IMR-90 (cell line): ENCODE measurements at regions not wholly inside any gene's neighbourhood (a gene's known extent, or its start where the extent isn't known, plus 50 kb on each side); places are given as distances from the start of the nearest gene placed in this dataset.
A peak's percentile ranks its signal among the peaks of the same experiment; 100 is the strongest.

ENCODE experiments used
- ATAC-seq: fragments of 200-7000 bp; cut with Tn5 transposase; 2 replicates; pipeline ENCODE4 v1.9.1; 2020; ENCODE audit warnings: low read depth, mild to moderate bottlenecking, moderate library complexity
- BruUV-seq: library from RNA; stranded (reverse); fragments of 400-500 nt; replicated peaks from 2 replicates; lab custom pipeline; 2021; lab: Mats Ljungman, UMichigan
- CTCF ChIA-PET: fragments of 300-600 bp; formaldehyde crosslinking; extraction: SDS; loops from one replicate; lab custom pipeline; 2021; ENCODE audit warnings: antibody characterized with exemption; lab: Yijun Ruan, JAX
- POLR2A ChIA-PET: fragments of 300-600 bp; sonication (Branson Sonifier 250); formaldehyde crosslinking; loops from one replicate; lab custom pipeline; 2022; ENCODE audit warnings: antibody characterized with exemption; ENCODE audit not compliant: unreplicated experiment; lab: Charles Lee
- DNase-seq: peaks from one replicate; pipeline ENCODE4 v3.0.0; 2013
- H2AFZ ChIP-seq: replicated peaks from 2 replicates; pipeline ENCODE3; 2013; ENCODE audit warnings: low read length, mild to moderate bottlenecking; ENCODE audit not compliant: poor library complexity
- H2AK5ac ChIP-seq: 2 replicates; pipeline ENCODE4 v1.6.1; 2013; ENCODE audit warnings: low read depth, low read length, inconsistent platforms
- H2AK9ac ChIP-seq: replicated peaks from 2 replicates; pipeline ENCODE3; 2013; ENCODE audit warnings: mild to moderate bottlenecking, low read depth, low read length, moderate library complexity; ENCODE audit not compliant: poor library complexity
- H2BK120ac ChIP-seq: 2 replicates; pipeline ENCODE4 v1.6.1; 2013; ENCODE audit warnings: low read depth, low read length, inconsistent platforms
- H2BK15ac ChIP-seq: 3 replicates; pipeline ENCODE4 v1.6.1; 2013; ENCODE audit warnings: low read depth, low read length, inconsistent platforms
- H2BK20ac ChIP-seq: 2 replicates; pipeline ENCODE4 v1.6.1; 2013; ENCODE audit warnings: low read depth, mild to moderate bottlenecking, inconsistent platforms, low read length, moderate library complexity
- H2BK5ac ChIP-seq: 2 replicates; pipeline ENCODE4 v1.6.1; 2013; ENCODE audit warnings: mild to moderate bottlenecking, low read depth, low read length, inconsistent platforms; ENCODE audit not compliant: poor library complexity, severe bottlenecking
- H3K14ac ChIP-seq: replicated peaks from 2 replicates; pipeline ENCODE4 v1.6.1; 2013; ENCODE audit warnings: low read depth, low read length, inconsistent platforms
- H3K18ac ChIP-seq: 2 replicates; pipeline ENCODE4 v1.6.1; 2013; ENCODE audit warnings: low read depth, low read length, control low read depth
- H3K23ac ChIP-seq: 2 replicates; pipeline ENCODE4 v1.6.1; 2013; ENCODE audit warnings: low read depth, low read length, inconsistent platforms
- H3K27ac ChIP-seq: 2 replicates; pipeline ENCODE4 v1.5.1; 2013; ENCODE audit warnings: mild to moderate bottlenecking, control low read depth, low read length; ENCODE audit not compliant: insufficient read depth
- H3K27me3 ChIP-seq: 2 replicates; pipeline ENCODE4 v1.6.1; 2013; ENCODE audit warnings: low read length; ENCODE audit not compliant: control insufficient read depth, insufficient read depth
- H3K36me3 ChIP-seq: 2 replicates; pipeline ENCODE4 v1.6.1; 2013; ENCODE audit warnings: low read length, mixed read lengths; ENCODE audit not compliant: control insufficient read depth, insufficient read depth
- H3K4ac ChIP-seq: 2 replicates; pipeline ENCODE4 v1.6.1; 2013; ENCODE audit warnings: low read depth, low read length, inconsistent platforms
- H3K4me1 ChIP-seq: 2 replicates; pipeline ENCODE4 v1.6.1; 2013; ENCODE audit warnings: low read length, mixed read lengths; ENCODE audit not compliant: control insufficient read depth, insufficient read depth
- H3K4me2 ChIP-seq: 2 replicates; pipeline ENCODE4 v1.6.1; 2013; ENCODE audit warnings: low read depth, mild to moderate bottlenecking, control low read depth, low read length, moderate library complexity
- H3K4me3 ChIP-seq: 2 replicates; pipeline ENCODE4 v1.5.1; 2013; ENCODE audit warnings: low read depth, mild to moderate bottlenecking, control low read depth, low read length, moderate library complexity; ENCODE audit not compliant: insufficient read depth
- H3K56ac ChIP-seq: 2 replicates; pipeline ENCODE4 v1.6.1; 2013; ENCODE audit warnings: low read length, inconsistent platforms; ENCODE audit not compliant: insufficient read depth; ENCODE audit errors: extremely low read depth
- H3K79me1 ChIP-seq, 2 experiments: 2 replicates each; pipeline ENCODE4 v1.6.1; 2013; ENCODE audit warnings: low read length in 2 of 2, inconsistent platforms in 1 of 2, low read depth in 1 of 2
- H3K9ac ChIP-seq: 2 replicates; pipeline ENCODE4 v1.6.1; 2013; ENCODE audit warnings: low read depth, low read length, control low read depth
- H3K9me1 ChIP-seq: 2 replicates; pipeline ENCODE4 v1.6.1; 2013; ENCODE audit warnings: low read length, inconsistent platforms; ENCODE audit not compliant: insufficient read depth
- H3K9me3 ChIP-seq: 2 replicates; pipeline ENCODE4 v1.6.1; 2013; ENCODE audit warnings: low read length; ENCODE audit not compliant: control insufficient read depth, insufficient read depth
- H4K20me1 ChIP-seq: 2 replicates; pipeline ENCODE4 v1.6.1; 2013; ENCODE audit warnings: low read length, inconsistent platforms; ENCODE audit not compliant: insufficient read depth
- H4K5ac ChIP-seq: 2 replicates; pipeline ENCODE4 v1.6.1; 2013; ENCODE audit warnings: mild to moderate bottlenecking, low read depth, low read length, control low read depth
- H4K8ac ChIP-seq, 2 experiments: 2 replicates each; pipeline ENCODE4 v1.6.1; 2013; ENCODE audit warnings: low read depth in 2 of 2, low read length in 2 of 2, control low read depth in 1 of 2, inconsistent platforms in 1 of 2
- H4K91ac ChIP-seq: 2 replicates; pipeline ENCODE4 v1.6.1; 2013; ENCODE audit warnings: low read depth, low read length, inconsistent platforms; ENCODE audit not compliant: insufficient read depth
- BHLHE40 ChIP-seq: fragments of 150-350 bp; IDR thresholded peaks from 2 replicates; pipeline ENCODE4 v1.6.1; 2016; ENCODE audit warnings: mild to moderate bottlenecking, low read depth, low read length
- CHD1 ChIP-seq: IDR thresholded peaks from 2 replicates; pipeline ENCODE4 v1.6.1; 2012; ENCODE audit warnings: low read depth, low read length, improper control_type of control experiment
- ELK1 ChIP-seq: fragments of 150-350 bp; IDR thresholded peaks from 2 replicates; pipeline ENCODE4 v1.6.1; 2016; ENCODE audit warnings: low read depth, mild to moderate bottlenecking, low read length, moderate library complexity, borderline replicate concordance
- FOS ChIP-seq: fragments of 150-350 bp; IDR thresholded peaks from 2 replicates; pipeline ENCODE4 v1.6.1; 2016; ENCODE audit warnings: low read depth, low read length
- MAFK ChIP-seq: IDR thresholded peaks from 2 replicates; pipeline ENCODE4 v1.6.1; 2012; ENCODE audit warnings: low read depth, low read length, improper control_type of control experiment
- MAZ ChIP-seq: IDR thresholded peaks from 2 replicates; pipeline ENCODE4 v1.6.1; 2012; ENCODE audit warnings: low read depth, mild to moderate bottlenecking, low read length, improper control_type of control experiment, moderate library complexity, borderline replicate concordance
- POLR2A ChIP-seq: IDR thresholded peaks from 2 replicates; pipeline ENCODE4 v1.6.1; 2012; ENCODE audit warnings: mild to moderate bottlenecking, low read depth, low read length
- RAD21 ChIP-seq: IDR thresholded peaks from 2 replicates; pipeline ENCODE4 v1.6.1; 2012; ENCODE audit warnings: low read length, improper control_type of control experiment
- RCOR1 ChIP-seq: IDR thresholded peaks from 2 replicates; pipeline ENCODE4 v1.6.1; 2012; ENCODE audit warnings: mild to moderate bottlenecking, low read length, improper control_type of control experiment; ENCODE audit not compliant: insufficient replicate concordance
- RFX5 ChIP-seq: IDR thresholded peaks from 2 replicates; pipeline ENCODE4 v1.8.0; 2012; ENCODE audit warnings: low read depth, mild to moderate bottlenecking, low read length, moderate library complexity
- SMC3 ChIP-seq: fragments of 150-350 bp; IDR thresholded peaks from 2 replicates; pipeline ENCODE4 v1.6.1; 2016; ENCODE audit warnings: low read depth, mild to moderate bottlenecking, antibody characterized with exemption, low read length, moderate library complexity
- USF2 ChIP-seq: fragments of 150-350 bp; IDR thresholded peaks from 2 replicates; pipeline ENCODE4 v1.6.1; 2017; ENCODE audit warnings: mild to moderate bottlenecking, antibody characterized with exemption, low read length, low read depth
- WGBS, 2 experiments: methylation state at CpG; one replicate each; pipeline versions ENCODE4 v1.1.5 to v1.1.7; 2013; ENCODE audit warnings: missing lambda C conversion rate in 2 of 2; ENCODE audit not compliant: insufficient read length in 1 of 2; ENCODE audit errors: extremely low coverage in 2 of 2; 5-methylcytosine and 5-hydroxymethylcytosine counted together
- dilution Hi-C: fragments of 300-500 bp; cut with HindIII; formaldehyde crosslinking; loops from one replicate; pipeline ENCODE4 v1.14.3; 2018; ENCODE audit warnings: low sequenced_read_pairs; ENCODE audit not compliant: unreplicated experiment
- in situ Hi-C: fragments of 300-500 bp; cut with MboI; formaldehyde crosslinking; loops from 3 replicates; pipeline ENCODE4 v1.14.3; 2019; ENCODE audit warnings: low sequenced_read_pairs, inconsistent platforms, mixed read lengths
- intact Hi-C: fragments of 100-400 bp; cut with micrococcal nuclease; formaldehyde crosslinking; loops from 2 replicates; pipeline ENCODE4 v1.10.0; 2022

GRCh38 chr12:76697849-76698248 is 66.1 kb upstream of the ZDHHC17 start:
- H3K36me3 ChIP-seq, result no peaks in the 10 kb centered on the region
- peaks cover 4% of the 10 kb centered on the region for H3K4me1 ChIP-seq
- no peak for DNase-seq
- dilution Hi-C loops, result no loop called here
- POLR2A ChIA-PET, result no interaction called here
- H2BK15ac ChIP-seq, result no peak overlapping the region
- intact Hi-C loops, result no loop called here
- CTCF ChIA-PET, result no interaction called here
- H2BK120ac ChIP-seq, result no peak overlapping the region
- no peak overlapping the region for H3K14ac ChIP-seq
- in situ Hi-C loops, result no loop called here
- H3K4ac ChIP-seq, result no peak overlapping the region
- H4K5ac ChIP-seq, result peak overlapping the region; percentile 57; the same call in 1 of the 2 replicates
- peak overlapping the region; percentile 10 to 32; a peak in 1 of 4 replicates for H4K8ac ChIP-seq
- no peak overlapping the region for H2BK20ac ChIP-seq
- H3K9me1 ChIP-seq, result peaks cover 6% of the 10 kb centered on the region; the same call in 1 of the 2 replicates
- WGBS, 2 experiments, result no CpG with 5 or more reads among the region's 3 CpGs
- no peak overlapping the region for H2AFZ ChIP-seq
- H3K9ac ChIP-seq, result no peak overlapping the region
- no TSS peak for BruUV-seq
- no peaks in the 10 kb centered on the region for H3K79me1 ChIP-seq
- 0 out of 2 replicates have a peak overlapping the region, but pooled peaks have one; percentile 10 for H2AK5ac ChIP-seq
- no peak overlapping the region for H3K4me2 ChIP-seq
- peak overlapping the region; percentile 37; the same call in 1 of the 2 replicates for H3K18ac ChIP-seq
- ATAC-seq, result no peak
- no peak overlapping the region for H3K23ac ChIP-seq
- no peaks in the 10 kb centered on the region for H4K20me1 ChIP-seq
- H3K9me3 ChIP-seq, result no peaks in the 10 kb centered on the region
- TF ChIP-seq RFX5 (no peak), MAZ (no peak), POLR2A (no peak), FOS (no peak), RCOR1 (no peak), RAD21 (no peak), SMC3 (no peak), ELK1 (no peak), CHD1 (no peak), USF2 (no peak), MAFK (no peak), BHLHE40 (no peak)
- H2AK9ac ChIP-seq, result no peak overlapping the region
- H3K4me3 ChIP-seq, result no peak overlapping the region
- peak overlapping the region; percentile 12; the same call in 1 of the 2 replicates for H4K91ac ChIP-seq
- H3K27ac ChIP-seq, result no peak overlapping the region
- no peak overlapping the region for H2BK5ac ChIP-seq
- H3K27me3 ChIP-seq, result no peaks in the 10 kb centered on the region
- no peak overlapping the region for H3K56ac ChIP-seq
